K562 (cell line): ENCODE measurements at regions not wholly inside any gene's neighbourhood (a gene's known extent, or its start where the extent isn't known, plus 50 kb on each side); places are given as distances from the start of the nearest gene placed in this dataset.

Experiments
- ATAC-seq: fragments of 200-7000 bp; cut with Tn5 transposase; 3 replicates; pipeline ENCODE4 v1.9.1; 2020; ENCODE audit warnings: moderate library complexity
- BruUV-seq: library from RNA; stranded (reverse); fragments of 400-500 nt; replicated peaks from 2 replicates; lab custom pipeline; 2021; lab: Mats Ljungman, UMichigan
- CTCF ChIA-PET: fragments of 300-600 bp; formaldehyde crosslinking; extraction: SDS; loops from one replicate; lab custom pipeline; 2021; ENCODE audit warnings: low intra/inter-chr PET ratio; lab: Yijun Ruan, JAX
- POLR2A ChIA-PET: fragments of 300-600, 350-650 bp; sonication (Branson Sonifier 250); formaldehyde crosslinking; extraction: SDS; loops from one replicate; lab custom pipeline; 2021; ENCODE audit warnings: antibody characterized with exemption, inconsistent platforms; lab: Yijun Ruan, JAX
- DNase-seq, 4 experiments: peaks; one replicate each; pipeline versions ENCODE4 v3.0.0 to v3.0.0-alpha.2; 2011 to 2018; ENCODE audit warnings: low spot score in 3 of 4, mixed read lengths in 3 of 4; ENCODE audit errors: extremely low read depth in 1 of 4
- FAIRE-seq: peaks from 2 replicates; lab custom pipeline; 2011; peaks lifted over from hg19 to GRCh38; lab: Jason Lieb, UNC
- H2AFZ ChIP-seq: 2 replicates; pipeline ENCODE4 v1.6.0; 2011; ENCODE audit warnings: low read depth, low read length, control low read depth, inconsistent platforms
- H3K27ac ChIP-seq: fragments of 200-600 bp; 3 replicates; pipeline ENCODE4 v1.8.0; 2011; ENCODE audit warnings: low read depth, mild to moderate bottlenecking, control low read depth, inconsistent platforms, low read length, moderate library complexity, mixed read lengths; ENCODE audit errors: extremely low read depth
- H3K27me3 ChIP-seq, 2 experiments: fragments of 300-600 bp in 1 of 2; 2 replicates in 1 of 2; 3 replicates in 1 of 2; pipeline versions ENCODE4 v1.6.0 to v1.8.0; 2011; ENCODE audit warnings: inconsistent platforms in 2 of 2, low read length in 2 of 2, mild to moderate bottlenecking in 1 of 2, mixed read lengths in 1 of 2, moderate library complexity in 1 of 2; ENCODE audit not compliant: control insufficient read depth in 2 of 2, insufficient read depth in 2 of 2
- H3K36me3 ChIP-seq: fragments of 300-600 bp; 3 replicates; pipeline ENCODE4 v1.8.0; 2011; ENCODE audit warnings: mild to moderate bottlenecking, low read length, inconsistent platforms; ENCODE audit not compliant: control insufficient read depth, insufficient read depth
- H3K4me1 ChIP-seq, 2 experiments: fragments of 200-600 bp in 1 of 2; replicated peaks in 1 of 2; 2 replicates in 1 of 2; 3 replicates in 1 of 2; pipeline versions ENCODE4 v1.5.1 to v1.8.0; 2011; ENCODE audit warnings: inconsistent platforms in 2 of 2, low read length in 2 of 2, mild to moderate bottlenecking in 1 of 2, mixed read lengths in 1 of 2, moderate library complexity in 1 of 2; ENCODE audit not compliant: control insufficient read depth in 2 of 2, insufficient read depth in 2 of 2
- H3K4me2 ChIP-seq: 2 replicates; pipeline ENCODE4 v1.6.1; 2011; ENCODE audit warnings: low read length, control low read depth, inconsistent platforms, mixed read lengths; ENCODE audit not compliant: insufficient read depth
- H3K4me3 ChIP-seq: fragments of 200-600 bp; sonication (generic), shearing (Covaris generic); 2 replicates; pipeline ENCODE4 v1.5.1; 2016; ENCODE audit warnings: control low read depth, inconsistent platforms
- H3K79me2 ChIP-seq: fragments of 200-600 bp; 3 replicates; pipeline ENCODE4 v1.8.0; 2011; ENCODE audit warnings: low read length, inconsistent platforms; ENCODE audit not compliant: control insufficient read depth, insufficient read depth
- H3K9ac ChIP-seq, 2 experiments: 2 replicates each; pipeline versions ENCODE4 v1.6.0 to v1.6.1; 2011; ENCODE audit warnings: low read depth in 2 of 2, low read length in 2 of 2, control low read depth in 1 of 2, inconsistent platforms in 1 of 2, mild to moderate bottlenecking in 1 of 2, mixed read lengths in 1 of 2; ENCODE audit not compliant: insufficient read depth in 1 of 2
- H3K9me1 ChIP-seq: one replicate; pipeline ENCODE4 v1.6.0; 2011; ENCODE audit warnings: inconsistent platforms, mild to moderate bottlenecking, low read length, moderate library complexity; ENCODE audit not compliant: control insufficient read depth, insufficient read depth
- H3K9me3 ChIP-seq: replicated peaks from 2 replicates; pipeline ENCODE4 v1.5.1; 2011; ENCODE audit warnings: low read depth, low read length, inconsistent platforms; ENCODE audit not compliant: control insufficient read depth, insufficient read depth
- H4K20me1 ChIP-seq: replicated peaks from 2 replicates; pipeline ENCODE4 v1.6.1; 2011; ENCODE audit warnings: low read length, inconsistent platforms, mixed read lengths; ENCODE audit not compliant: control insufficient read depth, insufficient read depth
- CEBPB ChIP-seq: fragments of 450-650 bp; IDR thresholded peaks from 2 replicates; pipeline ENCODE4 v1.6.1; 2016; ENCODE audit warnings: missing genetic modification characterization, missing compliant biosample characterization
- RAD51 ChIP-seq: fragments of 450-650 bp; IDR thresholded peaks from 2 replicates; pipeline ENCODE4 v1.7.1; 2016; ENCODE audit warnings: low read depth, mild to moderate bottlenecking, borderline replicate concordance
- RFX1 ChIP-seq: fragments of 450-650 bp; IDR thresholded peaks from 2 replicates; pipeline ENCODE4 v1.6.1; 2016; ENCODE audit warnings: mild to moderate bottlenecking, moderate library complexity
- SFPQ ChIP-seq: fragments of 200-400 bp; formaldehyde crosslinking; IDR thresholded peaks from 2 replicates; pipeline ENCODE4 v1.6.1; 2017; ENCODE audit warnings: mild to moderate bottlenecking, low read depth, low read length, moderate library complexity
- TOE1 ChIP-seq, 2 experiments: fragments of 450-650 bp in 1 of 2; sonication (generic) in 1 of 2; formaldehyde crosslinking in 1 of 2; IDR thresholded peaks; 2 replicates each; pipeline versions ENCODE4 v1.7.1 to v1.8.0; 2016 to 2022; ENCODE audit warnings: borderline replicate concordance in 2 of 2, mild to moderate bottlenecking in 2 of 2, antibody characterized with exemption in 1 of 2, inconsistent platforms in 1 of 2, low read depth in 1 of 2, missing genetic modification reagents in 1 of 2, moderate library complexity in 1 of 2
- UBTF ChIP-seq, 2 experiments: IDR thresholded peaks; 2 replicates each; pipeline ENCODE4 v1.6.1; 2012; ENCODE audit warnings: improper control_type of control experiment in 2 of 2, low read depth in 2 of 2, low read length in 2 of 2, borderline replicate concordance in 1 of 2
- ZNF253 ChIP-seq: fragments of 250-450 bp; sonication (Bioruptor Pico); conservative IDR thresholded peaks from 2 replicates; pipeline ENCODE4 v1.6.1; 2021; ENCODE audit warnings: mild to moderate bottlenecking
- ZNF551 ChIP-seq: fragments of 250-450 bp; sonication (Bioruptor Pico); IDR thresholded peaks from 2 replicates; pipeline ENCODE4 v1.5.0; 2021; ENCODE audit warnings: mild to moderate bottlenecking, moderate library complexity
- WGBS: fragments of 100-300 bp; shearing (Covaris generic); methylation state at CpG from one replicate; pipeline ENCODE4 v1.1.6; 2016; ENCODE audit warnings: low coverage, mixed read lengths; ENCODE audit not compliant: insufficient coverage; ENCODE audit errors: missing lambda C conversion rate; 5-methylcytosine and 5-hydroxymethylcytosine counted together
- in situ Hi-C: fragments of 300-500 bp; cut with MboI; formaldehyde crosslinking; loops from 4 replicates; pipeline ENCODE4 v1.15.0; 2018; ENCODE audit warnings: inconsistent platforms, mixed read lengths
- intact Hi-C: fragments of 100-400 bp; cut with micrococcal nuclease; formaldehyde crosslinking; loops from 2 replicates; pipeline ENCODE4 v1.14.2; 2022

DNA sequence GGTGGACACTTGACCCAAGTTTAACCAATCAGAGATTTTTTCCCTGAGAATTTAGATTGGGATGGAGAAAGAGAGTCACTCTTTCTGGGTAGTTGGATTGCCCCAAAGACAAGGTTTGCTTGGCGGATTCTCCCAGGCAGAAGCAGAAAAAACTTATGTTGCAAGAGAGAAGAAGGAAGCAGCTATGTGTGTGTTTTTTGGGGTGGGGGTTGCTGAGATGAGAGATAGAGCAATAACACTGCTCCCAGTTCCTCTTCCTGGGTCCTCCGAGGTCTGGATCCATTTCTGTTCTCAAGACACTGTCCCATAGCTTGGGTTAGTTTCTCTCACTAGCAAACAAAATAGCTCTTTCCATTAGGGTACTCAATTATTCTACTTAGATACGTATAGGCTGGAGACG, 222.1 kb downstream of the STIM2 start:
- DNase-seq (no peak), FAIRE-seq (no peak), ATAC-seq (no peak)
- no peaks in the 10 kb centered on the region for H3K27me3 ChIP-seq
- no peaks in the 10 kb centered on the region for H3K79me2 ChIP-seq
- CTCF ChIA-PET: no interaction called here
- H3K36me3 ChIP-seq: no peaks in the 10 kb centered on the region
- no peak overlapping the region for H3K4me3 ChIP-seq
- WGBS: 0% methylated on average over 4 of the region's 4 CpGs
- no peak overlapping the region for H3K27ac ChIP-seq
- no peak overlapping the region for H3K4me2 ChIP-seq
- no peak overlapping the region for H3K9ac ChIP-seq
- H4K20me1 ChIP-seq: no peaks in the 10 kb centered on the region
- TF ChIP-seq SFPQ: no peak
- TF ChIP-seq, all 486 proteins: peak for 0
- intact Hi-C loops: no loop called here
- POLR2A ChIA-PET: no interaction called here
- H3K4me1 ChIP-seq: peaks cover 3 to 9% of the 10 kb centered on the region in 2 experiments; a peak in 3 of 5 replicates
- in situ Hi-C loops: no loop called here
- BruUV-seq: no TSS peak
- no peaks in the 10 kb centered on the region for H3K9me1 ChIP-seq
- H3K9me3 ChIP-seq: no peaks in the 10 kb centered on the region
- H2AFZ ChIP-seq: no peak overlapping the region

- no peaks in the 10 kb centered on the region for H3K9me1 ChIP-seq
- H3K4me1 ChIP-seq: peaks cover 3 to 9% of the 10 kb centered on the region in 2 experiments; a peak in 3 of 5 replicates
- ATAC-seq (peak; percentile 85), FAIRE-seq (no peak), DNase-seq (peak; percentile 56 to 70 (median 62))
- ChIA-PET POLR2A (no interaction called here), CTCF (no interaction called here)
- no peaks in the 10 kb centered on the region for H4K20me1 ChIP-seq
- BruUV-seq: no TSS peak
- H3K36me3 ChIP-seq: no peaks in the 10 kb centered on the region
- H3K79me2 ChIP-seq: no peaks in the 10 kb centered on the region
- H3K9me3 ChIP-seq: no peaks in the 10 kb centered on the region
- H2AFZ ChIP-seq: peak overlapping the region; percentile 22; the same call in 1 of the 2 replicates
- peak overlapping the region in 1 of 2 experiments; percentile 54; a peak in 2 of 4 replicates for H3K9ac ChIP-seq
- no peak overlapping the region for H3K27ac ChIP-seq
- under 1% methylated on average over 33 of the region's 33 CpGs for WGBS
- no peak overlapping the region for H3K4me3 ChIP-seq
- H3K4me2 ChIP-seq: peak overlapping the region; percentile 48
- intact Hi-C loops: loop anchor here (1.0 kb wide), 1 partner anchor 37 kb away; no protein-coding TSS in a partner anchor
- in situ Hi-C loops: no loop called here
- H3K27me3 ChIP-seq: peaks cover 0 to 5% of the 10 kb centered on the region in 2 experiments; a peak in 1 of 5 replicates
- TF ChIP-seq CEBPB (tag): no peak
- TF ChIP-seq RAD51: peak; percentile 80
- TF ChIP-seq TOE1 (IDR thresholded peaks at IDR 0.05; ENCODE audit: borderline replicate concordance): peak; percentile 80; the same call in 1 of the 2 replicates
- TF ChIP-seq TOE1 (CRISPR knock-in tag; IDR thresholded peaks at IDR 0.05; ENCODE audit: borderline replicate concordance, low read depth): no peak
- TF ChIP-seq RFX1: no peak
- no peak for TF ChIP-seq ZNF253 (CRISPR knock-in tag)
- 0 out of 4 replicates have a peak, but pooled peaks of 1 of the 2 experiments have one; percentile 23 for TF ChIP-seq UBTF (IDR thresholded peaks at IDR 0.05; ENCODE audit: borderline replicate concordance in 1 of 2, low read depth in 2 of 2, low read length in 2 of 2)
- TF ChIP-seq ZNF551 (CRISPR knock-in tag): no peak
These were observed 224.2 kb downstream of the STIM2 start for GRCh38 chr4:27084685-27085361.
